IMR-90 (cell line): ENCODE measurements at regions not wholly inside any gene's neighbourhood (a gene's known extent, or its start where the extent isn't known, plus 50 kb on each side); places are given as distances from the start of the nearest gene placed in this dataset.

ENCODE experiments used
- BHLHE40 ChIP-seq: fragments of 150-350 bp; IDR thresholded peaks from 2 replicates; pipeline ENCODE4 v1.6.1; 2016; ENCODE audit warnings: mild to moderate bottlenecking, low read depth, low read length
- CEBPB ChIP-seq: IDR thresholded peaks from 2 replicates; pipeline ENCODE4 v1.6.1; 2012; ENCODE audit warnings: low read depth, low read length, improper control_type of control experiment
- CTCF ChIP-seq: conservative IDR thresholded peaks from 2 replicates; pipeline ENCODE4 v1.5.1; 2012; ENCODE audit warnings: mild to moderate bottlenecking, low read depth, low read length, improper control_type of control experiment
- FOS ChIP-seq: fragments of 150-350 bp; IDR thresholded peaks from 2 replicates; pipeline ENCODE4 v1.6.1; 2016; ENCODE audit warnings: low read depth, low read length
- MAZ ChIP-seq: IDR thresholded peaks from 2 replicates; pipeline ENCODE4 v1.6.1; 2012; ENCODE audit warnings: low read depth, mild to moderate bottlenecking, low read length, improper control_type of control experiment, moderate library complexity, borderline replicate concordance
- MXI1 ChIP-seq: IDR thresholded peaks from 2 replicates; pipeline ENCODE4 v1.6.1; 2012; ENCODE audit warnings: low read depth, mild to moderate bottlenecking, low read length, moderate library complexity, borderline replicate concordance
- NFE2L2 ChIP-seq: fragments of 150-350 bp; IDR thresholded peaks from 2 replicates; pipeline ENCODE4 v1.6.1; 2016; ENCODE audit warnings: low read depth, mild to moderate bottlenecking, low read length
- POLR2A ChIP-seq: IDR thresholded peaks from 2 replicates; pipeline ENCODE4 v1.6.1; 2012; ENCODE audit warnings: mild to moderate bottlenecking, low read depth, low read length
- RAD21 ChIP-seq: IDR thresholded peaks from 2 replicates; pipeline ENCODE4 v1.6.1; 2012; ENCODE audit warnings: low read length, improper control_type of control experiment
- RCOR1 ChIP-seq: IDR thresholded peaks from 2 replicates; pipeline ENCODE4 v1.6.1; 2012; ENCODE audit warnings: mild to moderate bottlenecking, low read length, improper control_type of control experiment; ENCODE audit not compliant: insufficient replicate concordance
- SMC3 ChIP-seq: fragments of 150-350 bp; IDR thresholded peaks from 2 replicates; pipeline ENCODE4 v1.6.1; 2016; ENCODE audit warnings: low read depth, mild to moderate bottlenecking, antibody characterized with exemption, low read length, moderate library complexity

GRCh38 chr2:60051991-60052390, 501.5 kb downstream of the BCL11A start:
- TF ChIP-seq MXI1, result no peak
- TF ChIP-seq CTCF, result no peak
- TF ChIP-seq CEBPB, result no peak
- no peak for TF ChIP-seq RAD21
- no peak for TF ChIP-seq NFE2L2
- TF ChIP-seq BHLHE40, result no peak
- no peak for TF ChIP-seq POLR2A
- TF ChIP-seq RCOR1, result no peak
- no peak for TF ChIP-seq FOS
- no peak for TF ChIP-seq SMC3
- no peak for TF ChIP-seq MAZ
